Panc1 (cell line): ENCODE measurements at regions not wholly inside any gene's neighbourhood (a gene's known extent, or its start where the extent isn't known, plus 50 kb on each side); places are given as distances from the start of the nearest gene placed in this dataset.

Experiments
- ATAC-seq: fragments of 200-7000 bp; cut with Tn5 transposase; 2 replicates; pipeline ENCODE4 v1.9.1; 2020; ENCODE audit warnings: mild to moderate bottlenecking, moderate library complexity
- BruUV-seq: library from RNA; stranded (reverse); fragments of 400-500 nt; replicated peaks from 2 replicates; lab custom pipeline; 2021; lab: Mats Ljungman, UMichigan
- CTCF ChIA-PET: fragments of 300-600 bp; sonication (Branson Sonifier 250); formaldehyde crosslinking; loops from one replicate; lab custom pipeline; 2022; ENCODE audit warnings: antibody characterized with exemption; lab: Charles Lee
- POLR2A ChIA-PET: fragments of 300-600 bp; sonication (Branson Sonifier 250); formaldehyde crosslinking; loops from one replicate; lab custom pipeline; 2022; ENCODE audit warnings: antibody characterized with exemption; lab: Charles Lee
- DNase-seq: peaks from one replicate; pipeline ENCODE4 v3.0.0-alpha.2; 2010; ENCODE audit warnings: low read depth, low spot score
- H3K27ac ChIP-seq: 2 replicates; pipeline ENCODE4 v1.5.1; 2011; ENCODE audit warnings: mild to moderate bottlenecking, low read length, inconsistent platforms
- H3K27me3 ChIP-seq: fragments of 200-500 bp; sonication (Bioruptor generic); 2 replicates; pipeline ENCODE4 v1.6.0; 2014; ENCODE audit warnings: low read length, inconsistent platforms; ENCODE audit not compliant: control insufficient read depth, insufficient read depth
- H3K36me3 ChIP-seq: fragments of 200-500 bp; sonication (Bioruptor generic); 2 replicates; pipeline ENCODE4 v1.5.1; 2014; ENCODE audit warnings: inconsistent platforms, mild to moderate bottlenecking, low read length, moderate library complexity; ENCODE audit not compliant: control insufficient read depth, insufficient read depth
- H3K4me1 ChIP-seq: 2 replicates; pipeline ENCODE4 v1.5.1; 2011; ENCODE audit warnings: inconsistent platforms, mild to moderate bottlenecking, low read length, moderate library complexity; ENCODE audit not compliant: control insufficient read depth, insufficient read depth
- H3K4me3 ChIP-seq, 2 experiments: 2 replicates each; pipeline ENCODE4 v1.5.1; 2011 to 2012; ENCODE audit warnings: low read depth in 2 of 2, low read length in 2 of 2, mild to moderate bottlenecking in 2 of 2, inconsistent platforms in 1 of 2, moderate library complexity in 1 of 2
- H3K9me3 ChIP-seq: fragments of 200-500 bp; sonication (Bioruptor generic); 2 replicates; pipeline ENCODE4 v1.5.1; 2014; ENCODE audit warnings: low read depth, mild to moderate bottlenecking, inconsistent platforms, low read length, moderate library complexity; ENCODE audit not compliant: control insufficient read depth, insufficient read depth
- CTCF ChIP-seq: fragments of 450-650 bp; IDR thresholded peaks from 2 replicates; pipeline ENCODE4 v1.5.1; 2017; ENCODE audit warnings: mild to moderate bottlenecking
- POLR2AphosphoS5 ChIP-seq: IDR thresholded peaks from 2 replicates; pipeline ENCODE4 v1.6.1; 2012; ENCODE audit warnings: mild to moderate bottlenecking, low read depth, low read length, moderate library complexity
- REST ChIP-seq, 2 experiments: IDR thresholded peaks; 2 replicates each; pipeline ENCODE4 v1.6.1; 2011 to 2012; ENCODE audit warnings: low read depth in 2 of 2, control low read depth in 1 of 2, low read length in 1 of 2, mild to moderate bottlenecking in 1 of 2, moderate library complexity in 1 of 2; ENCODE audit not compliant: insufficient read depth in 1 of 2
- SIN3A ChIP-seq: IDR thresholded peaks from 2 replicates; pipeline ENCODE4 v1.6.1; 2012; ENCODE audit warnings: low read depth, mild to moderate bottlenecking, low read length, moderate library complexity, borderline replicate concordance; ENCODE audit not compliant: insufficient read depth
- TCF7L2 ChIP-seq: IDR thresholded peaks from 2 replicates; pipeline ENCODE4 v1.6.1; 2011; ENCODE audit warnings: mild to moderate bottlenecking, low read depth, low read length, inconsistent platforms
- in situ Hi-C: cut with HindIII; loops from 2 replicates; pipeline ENCODE4 v1.10.0; 2016; ENCODE audit warnings: low sequenced_read_pairs, low pct_unique_long_range_greater_than_20kb
- intact Hi-C: fragments of 100-400 bp; cut with micrococcal nuclease; formaldehyde crosslinking; loops from one replicate; pipeline ENCODE4 v1.10.0; 2022; ENCODE audit not compliant: unreplicated experiment

DNA sequence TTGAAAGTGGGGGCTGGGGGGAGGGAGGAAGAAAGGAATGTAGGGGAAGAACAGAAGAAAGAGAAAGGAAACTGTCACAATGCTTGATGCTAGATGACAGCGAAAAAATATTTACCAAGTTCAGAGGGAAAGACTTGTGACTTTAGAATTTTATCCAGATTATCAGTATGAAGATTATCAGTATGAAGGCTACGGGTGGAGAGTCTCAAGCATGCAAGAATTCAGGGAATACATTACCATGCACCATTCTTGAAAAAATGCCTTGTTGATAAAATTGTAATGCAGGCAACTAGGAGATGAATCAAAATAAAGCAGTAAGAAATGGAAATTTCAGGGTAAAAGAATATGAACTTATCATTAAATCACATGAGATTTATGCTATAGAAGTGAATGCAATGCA lies 376.8 kb downstream of the PCNX1 start:
- in situ Hi-C loops, result no loop called here
- Histone ChIP-seq H3K9me3 (no peaks in the 10 kb centered on the region), H3K27ac (no peak overlapping the region), H3K27me3 (no peaks in the 10 kb centered on the region), H3K36me3 (no peaks in the 10 kb centered on the region), H3K4me3 (no peak overlapping the region), H3K4me1 (no peaks in the 10 kb centered on the region)
- no peak for DNase-seq
- POLR2A ChIA-PET, result interaction anchor here (0.6 kb wide), 1 partner anchor 21 kb away, joined by 4 read pairs; no protein-coding TSS in a partner anchor
- ATAC-seq, result no peak
- intact Hi-C loops, result no loop called here
- BruUV-seq, result no TSS peak
- TF ChIP-seq SIN3A (no peak), TCF7L2 (no peak), POLR2AphosphoS5 (no peak), CTCF (no peak)
- CTCF ChIA-PET, result no interaction called here

- H3K27ac ChIP-seq, result no peak overlapping the region
Observed at GRCh38 chr14:71286126-71286525, 378.9 kb downstream of the PCNX1 start.

More at GRCh38 chr14:71286126-71286525, 378.9 kb downstream of the PCNX1 start:
- ChIA-PET CTCF (no interaction called here), POLR2A (no interaction called here)
- no TSS peak for BruUV-seq
- in situ Hi-C loops (no loop called here), intact Hi-C loops (no loop called here)
- Histone ChIP-seq H3K27me3 (no peaks in the 10 kb centered on the region), H3K36me3 (no peaks in the 10 kb centered on the region), H3K4me1 (no peaks in the 10 kb centered on the region), H3K9me3 (no peaks in the 10 kb centered on the region), H3K4me3 (no peak overlapping the region)
- no peak for DNase-seq
- no peak for ATAC-seq
- no peak for TF ChIP-seq SIN3A
- TF ChIP-seq TCF7L2, result no peak
- TF ChIP-seq CTCF, result no peak
- no peak for TF ChIP-seq POLR2AphosphoS5
- no peak for TF ChIP-seq REST (IDR thresholded peaks at IDR 0.05; ENCODE audit: insufficient read depth in 1 of 2, low read depth in 2 of 2, low read length in 1 of 2)
